Right kidney (tissue), 1 donor: ENCODE measurements at regions not wholly inside any gene's neighbourhood (a gene's known extent, or its start where the extent isn't known, plus 50 kb on each side); places are given as distances from the start of the nearest gene placed in this dataset.
"Not testable (repeated sequence)": the region's sequence is repeated elsewhere in the genome, so short reads cannot be mapped to it uniquely, and the experiment has no call there.

ENCODE experiments used
- DNase-seq: peaks from one replicate; pipeline ENCODE4 v3.0.0-alpha.2; 2016

DNA sequence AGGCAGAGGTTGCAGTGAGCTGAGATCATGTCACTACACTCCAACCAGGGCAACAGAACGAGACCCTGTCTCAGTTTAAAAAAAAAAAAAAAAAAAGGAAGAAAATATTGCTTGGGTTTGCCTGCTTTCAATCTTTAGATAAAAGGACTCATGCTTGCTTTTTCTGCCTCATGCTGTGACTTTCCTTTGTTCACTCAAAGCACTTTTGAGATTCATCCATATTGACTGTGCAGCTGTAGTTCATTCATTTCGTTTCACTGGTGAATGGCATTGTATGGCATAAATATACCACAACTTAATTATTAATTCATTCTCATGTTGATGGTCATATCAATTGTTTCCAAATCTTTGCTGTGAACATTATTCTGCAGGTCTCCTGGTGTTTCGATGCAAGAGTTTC lies 97.6 kb upstream of the NFE2L3 start:
- no peak for DNase-seq

DNA sequence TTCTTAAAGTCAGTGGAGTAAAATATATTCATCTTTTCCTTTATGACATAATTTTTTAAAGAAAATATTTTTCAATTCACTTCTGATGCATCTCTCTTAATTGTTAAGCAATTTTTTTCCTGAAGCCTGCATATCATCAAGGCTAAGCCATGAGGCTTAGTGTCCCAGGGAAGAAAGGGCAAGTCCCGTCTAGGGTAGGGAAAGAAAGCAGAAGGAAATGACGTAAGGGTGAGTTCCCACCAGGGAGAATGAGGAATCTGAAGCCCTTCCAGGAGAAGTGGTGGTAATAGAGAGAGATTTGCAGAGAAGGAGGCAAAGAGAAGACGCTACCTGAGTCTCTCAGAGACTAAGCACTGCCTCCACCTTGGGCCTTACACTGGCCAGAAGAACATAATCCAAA lies 96.8 kb upstream of the NFE2L3 start:
- DNase-seq: no peak

DNA sequence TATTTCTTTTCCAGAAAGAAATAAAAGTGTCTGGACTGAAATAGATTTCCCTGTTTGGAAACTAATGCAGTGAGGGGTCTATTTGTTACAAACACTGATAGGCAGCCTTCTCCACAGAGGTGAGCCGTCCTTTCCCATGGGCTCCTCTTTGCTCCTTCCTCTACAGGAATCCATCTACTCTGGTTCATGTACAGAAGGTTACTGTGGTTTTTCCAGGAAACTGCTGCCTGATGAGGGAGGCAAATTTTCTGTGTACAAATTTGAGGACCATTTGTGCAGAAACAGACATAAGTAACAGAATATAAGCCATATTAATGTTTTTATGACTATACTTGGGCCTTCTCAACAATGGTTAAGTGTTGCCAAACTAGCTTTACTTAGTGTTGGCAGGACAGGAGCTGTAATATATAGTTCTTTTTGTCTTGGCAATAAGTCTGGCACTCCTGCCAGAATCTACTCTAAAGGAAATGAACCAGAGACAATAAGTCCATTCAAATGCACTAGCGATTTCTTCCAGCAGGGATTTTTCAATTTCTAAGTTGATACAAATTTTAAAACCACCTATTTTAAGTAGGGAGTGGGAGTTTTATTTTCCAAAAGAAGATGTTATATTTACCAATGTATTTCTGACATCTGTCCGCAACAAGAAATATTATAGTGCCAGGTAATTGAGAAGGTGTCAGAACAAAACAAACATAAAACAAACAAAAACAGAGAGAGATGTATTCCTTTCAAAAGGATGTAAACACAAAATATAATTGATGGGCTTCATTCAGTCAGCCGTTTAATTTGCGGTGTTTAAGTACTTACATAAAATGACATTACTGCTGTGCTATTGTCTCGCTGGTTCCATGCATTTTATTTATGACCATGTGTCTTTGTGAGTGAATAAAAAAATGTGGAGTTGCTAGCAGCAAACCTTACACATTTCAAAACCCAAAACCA lies 91.0 kb upstream of the NFE2L3 start:
- DNase-seq: no peak

DNA sequence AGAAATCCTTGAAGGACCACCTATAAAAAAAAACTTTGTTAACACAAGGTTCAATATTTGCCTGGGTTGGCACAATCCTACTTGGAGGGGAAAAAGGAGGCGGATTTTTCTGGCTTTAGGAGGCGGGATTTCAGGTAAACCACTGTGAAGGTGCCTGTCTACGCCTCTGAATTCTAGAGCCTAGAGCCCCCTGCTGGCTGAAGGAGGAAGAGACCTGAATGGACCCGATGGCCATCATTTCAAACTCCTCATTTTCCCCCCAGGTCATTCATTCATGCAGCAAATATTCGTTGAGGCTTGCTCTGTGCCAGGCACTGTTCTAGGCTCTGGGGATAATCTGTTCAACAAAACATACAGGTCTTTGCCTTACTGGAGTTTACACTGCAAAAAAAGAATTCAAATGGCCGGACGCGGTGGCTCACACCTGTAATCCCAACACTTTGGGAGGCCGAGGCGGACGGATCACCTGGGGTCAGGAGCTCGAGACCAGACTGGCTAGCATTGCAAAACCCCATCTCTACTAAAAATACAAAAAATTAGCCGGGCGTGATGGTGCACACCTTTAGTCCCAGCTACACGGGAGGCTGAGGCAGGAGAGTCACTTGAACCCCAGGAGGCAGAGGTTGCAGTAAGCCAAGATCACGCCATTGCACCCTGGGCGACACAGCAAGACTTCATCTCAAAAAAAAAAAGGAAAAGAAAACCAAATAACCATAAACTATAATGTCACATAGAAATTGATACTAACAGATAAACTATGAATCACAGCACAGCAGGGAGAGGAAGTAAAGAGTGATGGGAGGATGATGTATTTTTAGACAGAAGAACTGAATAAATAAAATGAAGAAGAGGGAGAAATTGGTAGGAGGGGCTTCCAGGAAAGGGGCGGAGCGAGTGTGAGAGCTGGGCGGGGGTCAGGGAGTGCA lies 90.1 kb upstream of the NFE2L3 start:
- DNase-seq: peak; percentile 48

DNA sequence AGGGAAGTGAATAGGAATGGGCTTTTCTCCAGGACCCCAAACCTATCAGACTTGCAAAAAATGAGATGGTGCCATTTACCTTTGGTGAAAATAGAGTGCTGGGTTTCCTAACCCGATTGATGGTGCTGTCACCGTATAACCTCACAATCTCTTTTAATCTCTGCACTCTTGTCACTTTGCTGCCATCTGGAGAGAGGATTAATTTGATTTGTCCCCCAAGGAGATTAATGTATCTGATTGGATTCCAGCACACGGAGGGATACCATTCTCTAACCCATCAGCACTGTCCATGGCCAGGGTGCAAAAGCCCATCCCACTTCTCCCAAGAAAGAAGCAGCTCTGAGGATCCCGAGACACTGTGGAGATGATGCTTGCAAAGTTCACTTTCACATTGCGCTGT lies 86.3 kb upstream of the NFE2L3 start:
- DNase-seq: no peak

DNA sequence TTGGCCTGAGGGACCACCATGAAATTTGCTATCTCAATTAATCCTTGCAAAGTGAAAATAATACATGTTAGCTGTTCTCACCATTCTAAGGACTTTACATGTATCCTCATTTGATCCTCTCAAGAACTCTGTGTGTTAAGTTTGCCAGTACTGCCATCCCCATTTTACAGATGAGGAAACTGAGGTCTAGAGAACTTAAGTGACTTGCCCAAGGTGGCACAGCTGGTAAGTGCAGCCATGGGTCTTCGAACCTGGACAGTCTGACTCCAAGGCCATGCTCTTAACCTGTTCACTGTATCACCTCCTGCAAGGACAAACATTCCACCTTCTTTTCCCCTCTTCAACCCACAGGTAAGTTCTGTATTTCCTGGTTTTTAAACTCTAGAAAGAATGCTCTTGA lies 85.3 kb upstream of the NFE2L3 start:
- DNase-seq: no peak

DNA sequence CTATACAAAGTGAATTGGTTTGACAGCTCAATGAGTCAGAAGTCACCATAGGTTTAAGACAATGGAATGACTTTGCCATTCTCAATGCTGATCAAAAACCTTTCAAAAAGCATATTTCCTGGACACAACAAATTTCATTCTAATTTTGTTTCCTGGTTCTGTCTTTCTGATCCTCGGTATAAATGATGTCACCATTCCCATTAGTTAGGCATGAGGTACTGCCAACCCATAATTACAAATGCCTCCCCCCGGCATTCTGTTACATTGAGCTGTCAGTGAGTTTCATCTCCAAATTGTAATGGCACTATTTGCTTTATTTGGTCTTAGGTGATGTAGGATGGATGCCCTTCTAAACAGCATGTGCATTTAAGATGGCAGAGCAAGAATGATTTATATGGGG lies 81.7 kb upstream of the NFE2L3 start:
- DNase-seq: no peak

DNA sequence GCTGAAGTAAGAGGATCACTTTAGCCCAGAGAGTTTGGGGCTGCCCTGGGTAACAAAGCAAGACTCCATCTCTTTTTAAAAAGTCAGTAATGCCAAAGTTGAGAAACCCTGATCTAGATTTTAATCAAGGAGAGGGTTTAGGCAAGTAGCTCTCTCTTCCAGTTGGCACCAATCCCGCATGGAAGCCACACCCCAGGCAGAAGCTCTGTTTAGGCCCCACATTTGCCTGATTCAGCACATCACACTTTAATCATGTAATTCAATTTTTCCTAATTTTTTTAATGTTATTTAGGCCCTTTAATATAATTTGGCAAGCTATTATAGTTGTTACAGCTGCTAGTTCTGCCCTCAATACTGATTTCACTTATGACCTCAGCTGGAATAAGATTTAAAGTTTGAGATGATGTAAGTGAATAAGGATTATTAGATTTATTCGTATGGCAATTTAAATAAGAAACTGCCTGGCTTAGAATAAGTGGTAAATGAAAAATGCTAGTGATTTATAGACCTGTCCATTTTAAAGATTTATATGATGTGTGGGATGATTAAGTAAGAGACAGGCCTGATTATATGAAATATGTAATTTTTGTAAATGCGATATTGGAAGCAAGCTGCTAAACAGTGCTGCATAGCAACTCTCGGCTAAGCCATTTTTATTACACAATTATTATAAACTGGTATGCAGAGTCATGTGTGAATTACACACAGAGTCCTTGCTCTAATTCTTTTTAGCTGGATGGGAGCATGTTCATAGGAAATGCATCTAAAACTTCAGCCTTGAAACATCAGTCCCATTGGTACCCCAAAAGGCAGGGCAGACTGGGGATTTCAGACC lies 80.2 kb upstream of the NFE2L3 start:
- DNase-seq: no peak

DNA sequence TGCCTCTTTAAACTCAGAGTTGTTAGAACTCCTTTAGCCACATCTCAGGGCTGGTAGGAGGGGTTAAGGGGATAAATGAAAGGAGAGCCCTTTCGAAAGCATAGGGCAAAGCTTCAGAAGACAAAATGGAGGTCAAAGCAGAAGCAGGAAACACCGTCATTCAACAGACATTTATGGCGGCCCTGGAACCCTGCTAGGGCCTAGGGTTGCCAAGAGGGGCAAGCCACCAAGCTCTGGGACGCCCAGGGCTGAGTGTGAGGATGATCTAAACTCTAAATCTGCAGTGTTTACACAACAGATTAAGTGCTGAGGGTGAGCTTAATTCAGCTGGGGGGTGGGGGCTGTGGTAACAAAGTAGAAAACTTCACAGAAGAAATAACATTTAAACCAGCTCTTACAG lies 79.0 kb upstream of the NFE2L3 start:
- no peak for DNase-seq

DNA sequence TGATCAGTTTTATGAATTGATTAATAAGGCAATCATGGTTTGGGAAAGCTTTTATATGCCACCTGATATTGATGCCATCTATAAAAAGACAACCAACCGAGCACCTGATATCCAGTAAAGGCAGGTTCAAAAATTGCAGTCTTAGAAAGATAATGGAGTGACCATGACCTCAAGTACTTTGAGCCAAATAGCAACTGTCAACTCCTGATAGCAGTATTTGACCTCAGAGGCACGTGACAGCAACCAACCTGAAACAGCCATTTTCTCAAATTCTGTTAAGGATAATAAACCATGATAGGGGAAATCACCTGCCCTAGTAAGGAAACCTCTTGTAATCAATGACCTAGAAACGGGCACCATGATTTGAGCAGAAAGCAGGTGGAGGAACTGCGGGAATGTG lies 77.1 kb upstream of the NFE2L3 start:
- no peak for DNase-seq

DNA sequence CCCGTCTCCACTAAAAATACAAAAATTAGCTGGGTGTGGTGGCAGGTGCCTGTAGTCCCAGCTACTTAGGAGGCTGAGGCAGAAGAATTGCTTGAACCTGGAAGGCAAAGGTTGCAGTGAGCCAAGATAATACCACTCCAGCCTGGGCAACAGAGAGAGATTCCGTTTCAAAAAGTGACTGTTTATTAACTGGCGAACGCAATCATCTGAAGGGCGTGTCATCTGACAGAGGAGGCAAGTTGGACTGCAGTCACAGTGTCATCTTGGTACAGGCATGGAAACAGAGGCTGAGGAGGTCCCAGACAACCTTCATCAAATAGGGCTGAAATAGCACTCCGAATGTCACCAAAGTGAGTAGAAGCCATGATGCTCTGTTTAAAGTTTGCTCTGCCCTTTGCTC lies 75.3 kb upstream of the NFE2L3 start:
- DNase-seq: no peak

DNA sequence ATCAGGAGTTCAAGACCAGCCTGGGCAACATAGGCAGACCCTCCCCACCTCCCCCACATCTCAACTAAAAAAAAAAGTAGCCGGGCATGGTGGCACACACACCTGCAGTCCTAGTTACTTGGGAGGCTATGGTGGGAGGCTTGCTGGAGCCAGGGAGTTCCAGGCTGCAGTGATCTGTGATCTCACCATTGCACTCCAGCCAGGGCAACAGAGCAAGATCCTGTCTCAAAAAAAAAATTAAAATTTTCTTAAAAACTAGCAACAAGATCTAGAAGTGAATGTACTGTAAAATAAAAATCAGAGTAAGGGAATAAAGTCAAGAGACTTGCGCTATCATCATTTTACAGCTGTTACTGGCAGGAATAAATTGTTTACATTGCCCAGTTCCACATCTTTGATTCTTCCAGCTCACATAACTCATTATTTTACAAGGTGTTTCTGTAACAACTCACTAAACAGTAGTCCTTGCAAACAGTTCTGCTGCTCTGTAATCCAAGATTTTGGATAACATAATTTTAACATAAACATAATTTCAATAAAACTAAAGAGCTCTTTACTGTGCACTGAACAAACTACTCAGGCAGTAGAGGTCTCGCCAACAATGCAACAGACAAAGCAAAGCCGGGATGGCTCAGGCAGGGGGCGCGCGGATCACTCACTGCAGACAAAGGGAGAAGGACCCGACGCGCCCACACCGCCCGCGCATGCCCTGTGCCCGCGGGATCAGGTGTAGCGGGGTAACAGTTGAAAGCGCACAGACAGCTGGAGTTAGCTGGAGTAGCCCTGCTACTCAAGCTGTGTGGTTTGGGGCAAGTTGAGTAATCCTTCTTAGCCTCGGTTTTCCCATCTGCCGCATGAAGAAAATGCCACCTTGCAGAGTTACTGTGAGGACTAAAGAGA lies 73.3 kb upstream of the NFE2L3 start:
- DNase-seq: peak; percentile 66

DNA sequence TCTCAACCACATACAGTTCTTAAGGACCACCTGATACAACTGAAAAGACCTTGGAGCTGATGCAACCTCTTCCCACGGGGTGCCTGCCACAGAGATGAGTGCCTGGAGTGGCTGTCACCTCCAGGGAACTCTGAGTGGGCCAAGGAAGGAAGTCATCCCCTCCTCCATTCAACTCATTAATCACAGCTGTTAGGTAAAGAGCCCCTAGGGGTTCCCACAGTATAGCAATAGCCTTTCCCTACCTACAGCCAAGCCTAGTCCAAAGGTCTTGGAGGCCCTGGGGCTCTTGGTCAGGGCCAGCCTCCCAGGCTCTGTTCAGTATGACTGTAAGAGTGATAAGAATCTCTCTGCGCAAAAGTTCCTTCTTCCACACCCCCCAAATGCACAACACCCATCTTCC lies 70.4 kb upstream of the NFE2L3 start:
- no peak for DNase-seq

DNA sequence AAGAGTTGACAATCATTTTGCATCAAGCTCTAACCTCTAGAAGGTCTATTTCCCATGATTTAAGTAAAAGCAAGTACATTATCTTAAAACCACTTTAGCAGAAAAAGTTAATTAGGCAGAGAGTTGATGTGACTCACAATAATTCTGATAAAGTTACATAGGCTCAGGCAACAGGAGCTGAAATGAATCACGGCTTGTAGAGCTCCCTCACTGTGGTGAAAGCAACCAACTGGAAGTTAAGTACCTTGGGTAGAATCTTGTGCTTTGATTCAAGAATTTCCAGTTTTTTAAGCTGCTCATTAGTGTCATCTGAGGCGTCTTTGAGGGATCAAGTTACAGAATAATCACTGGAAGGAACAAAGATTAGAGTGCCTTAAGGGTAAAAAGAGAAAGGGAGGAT lies 68.9 kb upstream of the NFE2L3 start:
- DNase-seq: no peak

DNA sequence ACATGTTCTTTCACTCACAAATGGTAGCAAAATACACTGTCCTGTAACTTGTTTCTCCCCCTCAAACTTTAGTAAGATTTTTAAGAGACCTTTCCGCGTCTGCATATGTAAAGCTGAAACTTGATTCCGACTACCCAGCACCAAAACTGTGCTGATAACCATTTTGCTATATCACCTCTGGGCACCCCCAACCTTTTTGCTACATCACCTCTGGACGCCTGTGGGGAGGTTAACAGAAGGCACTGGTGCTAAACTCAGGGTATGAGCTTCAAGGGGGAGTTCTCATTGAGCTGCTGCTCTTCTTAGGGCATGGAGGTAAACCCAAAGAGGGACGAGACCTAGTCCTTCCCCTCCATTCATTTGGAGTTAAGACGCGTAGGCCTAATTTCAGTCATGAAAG lies 67.6 kb upstream of the NFE2L3 start:
- DNase-seq: no peak

DNA sequence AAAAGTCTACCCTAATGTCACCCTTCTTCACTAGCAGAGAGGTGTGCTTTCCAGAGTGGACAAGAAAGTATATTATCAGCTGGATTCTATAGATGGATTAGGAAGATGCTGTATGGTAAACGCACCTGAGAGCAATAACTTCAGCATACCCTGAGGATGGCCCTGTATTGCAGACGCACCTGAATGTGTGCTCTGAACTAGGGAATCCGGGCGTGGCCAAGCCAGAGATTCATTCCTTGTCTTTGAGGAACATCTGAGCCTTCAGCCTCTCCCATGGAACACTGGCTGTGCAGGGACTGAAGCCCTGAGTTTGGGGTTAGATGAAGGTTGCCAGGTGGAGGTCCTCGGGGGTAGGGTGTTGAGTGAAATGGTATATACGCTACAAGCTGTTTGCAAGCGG lies 66.2 kb upstream of the NFE2L3 start:
- DNase-seq: no peak

DNA sequence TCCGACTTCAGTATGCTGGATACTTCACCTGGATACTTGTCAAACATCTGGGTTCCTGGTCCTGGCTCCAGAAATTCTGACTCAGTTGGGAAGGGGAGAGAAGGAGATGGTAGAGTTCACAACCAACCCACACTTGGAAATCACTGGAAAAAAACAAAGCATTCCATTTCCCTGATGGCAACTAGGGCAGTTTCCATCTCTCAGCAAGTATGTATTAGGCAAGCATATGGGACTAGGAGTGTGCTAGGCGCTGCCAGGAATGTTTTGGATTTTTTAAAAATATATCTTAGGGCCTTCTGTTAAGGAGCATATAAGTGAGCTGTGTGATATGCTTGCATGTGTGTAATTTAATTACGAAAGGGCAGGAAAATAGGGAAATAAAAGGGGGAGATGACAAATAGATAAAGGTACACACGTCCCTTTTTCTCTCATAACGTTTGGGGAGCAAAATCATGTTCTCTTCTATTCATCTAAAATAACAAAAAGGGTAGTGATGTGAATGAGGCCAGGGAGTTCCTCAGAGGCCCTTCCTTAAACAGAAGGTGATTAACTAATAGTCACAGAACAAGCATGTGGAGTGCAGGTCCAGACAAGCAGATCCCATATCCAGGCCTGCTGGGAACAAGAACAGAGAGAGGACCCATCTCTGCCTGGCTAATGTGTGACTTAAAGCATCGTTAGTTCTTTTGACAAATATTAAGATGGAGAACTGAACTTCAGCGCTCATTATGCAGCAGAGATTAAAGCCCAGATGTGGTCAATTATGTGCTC lies 64.5 kb upstream of the NFE2L3 start:
- no peak for DNase-seq

DNA sequence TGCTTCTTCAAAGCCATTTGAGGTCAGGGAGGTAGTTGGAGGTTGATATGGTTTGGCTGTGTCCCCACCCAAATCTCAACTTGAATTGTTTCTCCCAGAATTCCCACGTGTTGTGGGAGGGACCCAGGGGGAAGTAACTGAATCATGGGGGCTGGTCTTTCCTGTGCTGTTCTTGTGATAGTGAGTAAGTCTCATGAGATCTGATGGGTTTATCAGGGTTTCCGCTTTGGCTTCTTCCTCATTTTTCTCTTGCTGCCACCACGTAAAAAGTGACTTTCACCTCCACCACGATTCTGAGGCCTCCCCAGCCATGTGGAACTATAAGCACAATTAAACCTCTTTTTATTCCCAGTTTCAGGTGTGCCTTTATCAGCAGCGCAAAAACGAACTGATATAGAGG lies 62.5 kb upstream of the NFE2L3 start:
- not testable (repeated sequence) for DNase-seq

DNA sequence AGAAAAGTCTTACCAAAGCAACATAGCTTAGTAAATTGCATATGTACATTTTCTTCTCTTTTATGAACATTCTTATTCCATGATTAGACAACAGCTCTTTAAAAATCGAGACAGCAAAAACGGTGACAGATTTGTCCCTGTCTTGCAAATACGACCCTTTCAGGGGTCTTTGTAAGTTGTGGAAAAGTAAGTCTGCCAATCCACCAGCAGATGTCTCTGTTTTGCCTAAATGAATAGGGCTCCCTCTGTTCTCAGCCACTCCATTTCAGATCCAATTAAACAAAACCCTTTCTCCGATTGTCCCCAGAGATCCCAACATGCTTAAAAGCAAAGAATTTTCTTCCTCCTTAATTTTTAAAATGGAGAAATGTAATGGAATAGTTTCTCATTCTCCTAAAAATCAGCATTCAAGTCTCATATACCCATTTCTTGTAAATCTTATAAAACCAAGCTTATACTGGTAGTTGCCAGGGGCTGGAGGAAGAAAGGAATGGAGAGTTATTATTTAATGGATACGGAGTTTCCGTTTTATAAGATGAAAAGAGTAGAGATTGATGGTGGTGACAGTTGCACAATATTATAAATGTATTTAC lies 61.0 kb upstream of the NFE2L3 start:
- DNase-seq: peak; percentile 42

DNA sequence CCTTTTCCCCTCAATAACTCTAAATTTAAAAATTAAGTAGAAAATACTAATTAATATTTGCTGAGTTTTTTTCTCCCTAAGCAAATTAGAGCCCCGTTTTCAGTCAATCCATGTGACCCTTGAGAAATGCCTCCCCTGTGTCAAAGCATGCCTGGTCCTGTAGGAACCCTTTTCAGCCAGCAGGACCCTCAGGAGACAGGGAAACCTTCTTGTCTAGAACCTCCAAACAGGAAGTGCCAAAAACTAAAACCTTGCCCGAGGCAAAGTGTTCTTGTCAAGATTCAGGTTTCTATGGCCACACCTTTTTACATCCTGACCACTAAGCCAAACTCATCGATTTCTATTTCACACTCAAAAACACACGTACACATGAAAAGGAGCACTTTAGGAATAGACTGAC lies 60.1 kb upstream of the NFE2L3 start:
- no peak for DNase-seq
